HCT116 (cell line): ENCODE measurements at regions not wholly inside any gene's neighbourhood (a gene's known extent, or its start where the extent isn't known, plus 50 kb on each side); places are given as distances from the start of the nearest gene placed in this dataset.

ENCODE experiments used
- POLR2A ChIP-seq: IDR thresholded peaks from 2 replicates; pipeline ENCODE4 v1.7.0; 2011; ENCODE audit warnings: borderline replicate concordance; ENCODE audit not compliant: insufficient read depth, insufficient read length; ENCODE audit errors: extremely low read depth
- POLR2AphosphoS5 ChIP-seq: IDR thresholded peaks from 2 replicates; pipeline ENCODE4 v1.6.1; 2011; ENCODE audit warnings: mild to moderate bottlenecking, low read depth, low read length, moderate library complexity
- SP1 ChIP-seq: IDR thresholded peaks from 2 replicates; pipeline ENCODE4 v1.6.1; 2012; ENCODE audit warnings: low read depth
- TF ChIP-seq, protein P1 (sequence below), 3 experiments: fragments of 200-600 bp in 1 of 3; sonication (generic) in 1 of 3; IDR thresholded peaks in 2 of 3; conservative IDR thresholded peaks in 1 of 3; 2 replicates each; pipeline ENCODE4 v1.5.1; 2012 to 2017; ENCODE audit warnings: low read depth in 2 of 3, low read length in 2 of 3, antibody characterized with exemption in 1 of 3, borderline replicate concordance in 1 of 3, control low read depth in 1 of 3, mild to moderate bottlenecking in 1 of 3, mixed read lengths in 1 of 3, mixed run types in 1 of 3, moderate library complexity in 1 of 3; ENCODE audit not compliant: insufficient read depth in 1 of 3

GRCh38 chrX:95907081-95907480, 777.6 kb upstream of the DIAPH2 start:
- TF ChIP-seq POLR2A (no peak), POLR2AphosphoS5 (no peak), SP1 (no peak)
- TF ChIP-seq, protein P1, sequence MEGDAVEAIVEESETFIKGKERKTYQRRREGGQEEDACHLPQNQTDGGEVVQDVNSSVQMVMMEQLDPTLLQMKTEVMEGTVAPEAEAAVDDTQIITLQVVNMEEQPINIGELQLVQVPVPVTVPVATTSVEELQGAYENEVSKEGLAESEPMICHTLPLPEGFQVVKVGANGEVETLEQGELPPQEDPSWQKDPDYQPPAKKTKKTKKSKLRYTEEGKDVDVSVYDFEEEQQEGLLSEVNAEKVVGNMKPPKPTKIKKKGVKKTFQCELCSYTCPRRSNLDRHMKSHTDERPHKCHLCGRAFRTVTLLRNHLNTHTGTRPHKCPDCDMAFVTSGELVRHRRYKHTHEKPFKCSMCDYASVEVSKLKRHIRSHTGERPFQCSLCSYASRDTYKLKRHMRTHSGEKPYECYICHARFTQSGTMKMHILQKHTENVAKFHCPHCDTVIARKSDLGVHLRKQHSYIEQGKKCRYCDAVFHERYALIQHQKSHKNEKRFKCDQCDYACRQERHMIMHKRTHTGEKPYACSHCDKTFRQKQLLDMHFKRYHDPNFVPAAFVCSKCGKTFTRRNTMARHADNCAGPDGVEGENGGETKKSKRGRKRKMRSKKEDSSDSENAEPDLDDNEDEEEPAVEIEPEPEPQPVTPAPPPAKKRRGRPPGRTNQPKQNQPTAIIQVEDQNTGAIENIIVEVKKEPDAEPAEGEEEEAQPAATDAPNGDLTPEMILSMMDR (IDR thresholded peaks at IDR 0.05 in 2 of 3, conservative IDR thresholded peaks at IDR 0.05 in 1 of 3; ENCODE audit: borderline replicate concordance in 1 of 3, insufficient read depth in 1 of 3, low read depth in 2 of 3, low read length in 2 of 3), result no peak
